DOHH2 (cell line): ENCODE measurements at regions not wholly inside any gene's neighbourhood (a gene's known extent, or its start where the extent isn't known, plus 50 kb on each side); places are given as distances from the start of the nearest gene placed in this dataset.

Experiments
- H3F3A ChIP-seq: fragments of 200-600 bp; sonication (generic), shearing (Covaris generic); 2 replicates; pipeline ENCODE4 v1.6.0; 2016; ENCODE audit warnings: antibody characterized with exemption, mild to moderate bottlenecking; ENCODE audit not compliant: control insufficient read depth, insufficient read depth
- H3K27ac ChIP-seq: fragments of 200-600 bp; sonication (generic); 2 replicates; pipeline ENCODE4 v1.5.1; 2014; ENCODE audit warnings: low read depth, mild to moderate bottlenecking, low read length, moderate library complexity
- H3K27me3 ChIP-seq: fragments of 200-600 bp; sonication (generic); 2 replicates; pipeline ENCODE4 v1.6.1; 2014; ENCODE audit warnings: mild to moderate bottlenecking, low read length, mixed read lengths; ENCODE audit not compliant: control insufficient read depth
- H3K36me3 ChIP-seq: fragments of 200-600 bp; sonication (generic); 2 replicates; pipeline ENCODE4 v1.6.1; 2014; ENCODE audit warnings: mild to moderate bottlenecking, low read length, moderate library complexity, mixed read lengths; ENCODE audit not compliant: control insufficient read depth
- H3K4me1 ChIP-seq: fragments of 200-600 bp; sonication (generic); 2 replicates; pipeline ENCODE4 v1.6.1; 2014; ENCODE audit warnings: mild to moderate bottlenecking, low read length, mixed read lengths; ENCODE audit not compliant: control insufficient read depth
- H3K4me2 ChIP-seq: fragments of 200-600 bp; sonication (generic); 2 replicates; pipeline ENCODE4 v1.6.0; 2014; ENCODE audit warnings: mild to moderate bottlenecking, low read length, moderate library complexity
- H3K4me3 ChIP-seq: fragments of 200-600 bp; sonication (generic); 2 replicates; pipeline ENCODE4 v1.5.1; 2014; ENCODE audit warnings: mild to moderate bottlenecking, low read length, mixed read lengths
- H3K79me2 ChIP-seq: fragments of 200-600 bp; sonication (generic); 2 replicates; pipeline ENCODE4 v1.6.1; 2014; ENCODE audit warnings: mild to moderate bottlenecking, low read length, mixed read lengths; ENCODE audit not compliant: control insufficient read depth
- H3K9me2 ChIP-seq: fragments of 200-600 bp; sonication (generic); replicated peaks from 2 replicates; pipeline ENCODE4 v1.6.1; 2014; ENCODE audit warnings: mild to moderate bottlenecking, low read length, mixed read lengths; ENCODE audit not compliant: control insufficient read depth
- H3K9me3 ChIP-seq: fragments of 200-600 bp; sonication (generic); 2 replicates; pipeline ENCODE4 v1.6.1; 2014; ENCODE audit warnings: antibody characterized with exemption, low read length, mixed read lengths; ENCODE audit not compliant: control insufficient read depth, insufficient read depth
- H4K20me1 ChIP-seq: fragments of 200-600 bp; sonication (generic); 2 replicates; pipeline ENCODE4 v1.6.0; 2014; ENCODE audit warnings: low read depth, mild to moderate bottlenecking, antibody characterized with exemption, low read length, moderate library complexity; ENCODE audit not compliant: control insufficient read depth, insufficient read depth
- EZH2phosphoT487 ChIP-seq: fragments of 200-600 bp; sonication (generic); IDR thresholded peaks from 2 replicates; pipeline ENCODE4 v1.6.1; 2017; ENCODE audit warnings: borderline replicate concordance, mild to moderate bottlenecking, antibody characterized with exemption, low read length, moderate library complexity, mixed read lengths
- TF ChIP-seq, protein P1 (sequence below): fragments of 200-600 bp; sonication (generic); IDR thresholded peaks from one replicate; pipeline ENCODE4 v1.5.1; 2014; ENCODE audit warnings: antibody characterized with exemption, mild to moderate bottlenecking, low read depth, low read length; ENCODE audit not compliant: poor library complexity, severe bottlenecking

DNA sequence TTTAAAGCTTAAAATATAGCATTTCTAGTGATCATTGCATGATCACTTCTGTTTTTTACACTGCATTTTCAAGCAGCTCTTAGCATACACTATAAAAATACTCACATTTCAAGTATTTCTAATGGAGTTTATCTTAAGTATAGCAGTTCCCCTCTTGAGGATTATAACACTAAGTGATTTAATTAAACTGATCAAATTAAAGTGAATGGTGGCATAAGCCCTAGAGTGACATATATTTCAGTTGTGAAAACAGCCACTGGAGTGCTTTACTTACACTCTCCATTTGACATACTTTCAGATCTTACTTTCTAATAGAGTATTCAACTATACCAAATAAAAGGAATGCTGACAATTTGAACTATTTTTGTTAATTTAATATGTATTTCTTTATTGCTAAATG, 623.3 kb upstream of the TMPRSS15 start:
- no peak overlapping the region for H3K27ac ChIP-seq
- H3K36me3 ChIP-seq: no peaks in the 10 kb centered on the region
- H3K4me1 ChIP-seq: no peaks in the 10 kb centered on the region
- H3K4me3 ChIP-seq: no peak overlapping the region
- no peaks in the 10 kb centered on the region for H3K9me2 ChIP-seq
- H3K79me2 ChIP-seq: no peaks in the 10 kb centered on the region
- no peaks in the 10 kb centered on the region for H3F3A ChIP-seq
- H3K9me3 ChIP-seq: no peaks in the 10 kb centered on the region; the same call in 1 of the 2 replicates
- no peaks in the 10 kb centered on the region for H3K27me3 ChIP-seq
- TF ChIP-seq, protein P1, sequence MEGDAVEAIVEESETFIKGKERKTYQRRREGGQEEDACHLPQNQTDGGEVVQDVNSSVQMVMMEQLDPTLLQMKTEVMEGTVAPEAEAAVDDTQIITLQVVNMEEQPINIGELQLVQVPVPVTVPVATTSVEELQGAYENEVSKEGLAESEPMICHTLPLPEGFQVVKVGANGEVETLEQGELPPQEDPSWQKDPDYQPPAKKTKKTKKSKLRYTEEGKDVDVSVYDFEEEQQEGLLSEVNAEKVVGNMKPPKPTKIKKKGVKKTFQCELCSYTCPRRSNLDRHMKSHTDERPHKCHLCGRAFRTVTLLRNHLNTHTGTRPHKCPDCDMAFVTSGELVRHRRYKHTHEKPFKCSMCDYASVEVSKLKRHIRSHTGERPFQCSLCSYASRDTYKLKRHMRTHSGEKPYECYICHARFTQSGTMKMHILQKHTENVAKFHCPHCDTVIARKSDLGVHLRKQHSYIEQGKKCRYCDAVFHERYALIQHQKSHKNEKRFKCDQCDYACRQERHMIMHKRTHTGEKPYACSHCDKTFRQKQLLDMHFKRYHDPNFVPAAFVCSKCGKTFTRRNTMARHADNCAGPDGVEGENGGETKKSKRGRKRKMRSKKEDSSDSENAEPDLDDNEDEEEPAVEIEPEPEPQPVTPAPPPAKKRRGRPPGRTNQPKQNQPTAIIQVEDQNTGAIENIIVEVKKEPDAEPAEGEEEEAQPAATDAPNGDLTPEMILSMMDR: no peak
- no peak for TF ChIP-seq EZH2phosphoT487
- no peaks in the 10 kb centered on the region for H4K20me1 ChIP-seq
- H3K4me2 ChIP-seq: no peak overlapping the region

DNA sequence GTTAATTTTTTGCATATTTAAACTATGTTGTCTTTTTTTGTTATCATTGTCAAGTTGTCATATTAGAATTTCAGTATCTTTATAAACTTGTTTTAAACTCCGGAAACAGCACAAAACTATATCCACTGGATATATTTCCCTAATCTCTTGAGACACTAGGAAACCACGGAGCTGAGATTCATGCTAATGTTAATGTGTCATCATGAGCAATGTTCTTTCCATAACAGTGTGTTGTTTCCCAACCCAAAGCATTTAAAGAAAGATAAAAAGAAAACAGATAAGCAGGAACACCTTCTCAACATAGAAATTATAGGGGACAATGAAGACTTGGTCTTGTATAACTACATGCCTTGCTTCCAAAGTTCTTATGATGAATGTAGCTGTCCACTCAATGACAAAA, 626.2 kb upstream of the TMPRSS15 start:
- Histone ChIP-seq H3K9me2 (no peaks in the 10 kb centered on the region), H3F3A (no peaks in the 10 kb centered on the region), H3K4me1 (no peaks in the 10 kb centered on the region), H3K27me3 (no peaks in the 10 kb centered on the region), H3K9me3 (no peaks in the 10 kb centered on the region), H3K4me2 (no peak overlapping the region), H3K4me3 (no peak overlapping the region), H3K79me2 (no peaks in the 10 kb centered on the region), H3K27ac (no peak overlapping the region), H3K36me3 (no peaks in the 10 kb centered on the region), H4K20me1 (no peaks in the 10 kb centered on the region)
- TF ChIP-seq EZH2phosphoT487: no peak
- TF ChIP-seq, protein P1: no peak

DNA sequence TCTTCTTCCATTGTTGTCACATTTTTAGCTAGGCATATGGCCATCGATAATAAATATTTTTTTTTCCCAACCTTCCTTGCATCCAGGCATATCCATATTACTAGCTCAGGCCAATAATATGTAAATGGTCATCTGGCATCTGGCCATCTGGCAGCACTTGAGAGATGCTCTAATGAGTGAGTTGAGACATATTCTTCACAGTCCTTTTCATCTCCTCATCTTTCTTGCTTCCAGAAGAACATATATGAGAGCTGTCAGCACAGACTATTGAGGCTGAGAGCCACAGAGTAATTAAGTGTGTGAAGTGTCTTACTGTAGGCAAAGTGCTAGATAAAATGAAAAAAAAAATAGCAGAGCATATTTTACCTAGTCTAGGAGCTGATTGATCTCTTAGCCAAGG, 628.4 kb upstream of the TMPRSS15 start:
- H3K27me3 ChIP-seq: no peaks in the 10 kb centered on the region
- H3K9me2 ChIP-seq: no peaks in the 10 kb centered on the region
- no peak overlapping the region for H3K4me2 ChIP-seq
- no peaks in the 10 kb centered on the region for H3K79me2 ChIP-seq
- TF ChIP-seq, protein P1: no peak
- TF ChIP-seq EZH2phosphoT487: no peak
- H3F3A ChIP-seq: no peaks in the 10 kb centered on the region
- no peak overlapping the region for H3K4me3 ChIP-seq
- no peak overlapping the region for H3K27ac ChIP-seq
- H4K20me1 ChIP-seq: no peaks in the 10 kb centered on the region
- no peaks in the 10 kb centered on the region for H3K36me3 ChIP-seq
- H3K9me3 ChIP-seq: no peaks in the 10 kb centered on the region
- no peaks in the 10 kb centered on the region for H3K4me1 ChIP-seq

DNA sequence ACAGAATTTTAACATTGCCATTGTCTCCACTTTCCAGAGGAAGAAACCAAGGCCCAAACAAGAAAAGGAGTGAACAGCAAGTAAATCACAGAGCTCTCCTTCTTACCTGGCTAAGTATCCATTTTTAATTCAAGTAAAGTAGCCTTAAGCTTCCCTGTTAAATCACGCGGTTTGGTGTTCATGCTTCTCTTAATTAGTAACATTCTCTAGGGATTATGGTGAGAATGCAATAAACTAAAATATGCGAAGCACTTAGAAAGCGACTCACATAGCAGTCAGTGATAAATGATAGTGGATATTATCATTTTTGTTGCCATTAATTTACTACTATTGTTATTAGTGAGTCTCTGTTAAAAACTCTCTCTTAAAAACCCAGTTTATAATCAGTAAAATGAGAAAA, 630.5 kb upstream of the TMPRSS15 start:
- TF ChIP-seq EZH2phosphoT487: no peak
- TF ChIP-seq, protein P1: no peak
- no peak overlapping the region for H3K4me2 ChIP-seq
- H3K4me1 ChIP-seq: no peaks in the 10 kb centered on the region
- H3K27ac ChIP-seq: no peak overlapping the region
- H3K4me3 ChIP-seq: no peak overlapping the region
- H3K27me3 ChIP-seq: no peaks in the 10 kb centered on the region
- H3K36me3 ChIP-seq: no peaks in the 10 kb centered on the region
- no peaks in the 10 kb centered on the region for H3K9me3 ChIP-seq
- H3F3A ChIP-seq: no peaks in the 10 kb centered on the region
- no peaks in the 10 kb centered on the region for H3K79me2 ChIP-seq
- H4K20me1 ChIP-seq: no peaks in the 10 kb centered on the region
- no peaks in the 10 kb centered on the region for H3K9me2 ChIP-seq
